Stomach (tissue), 4 donors: ENCODE measurements at regions not wholly inside any gene's neighbourhood (a gene's known extent, or its start where the extent isn't known, plus 50 kb on each side); places are given as distances from the start of the nearest gene placed in this dataset.

ENCODE experiments used
- CTCF ChIP-seq, 7 experiments: fragments of 450-650 bp in 4 of 7; fragments of 200-600 bp in 3 of 7; sonication (generic) in 3 of 7; IDR thresholded peaks; one replicate each; pipeline ENCODE4 v1.5.1; 2016 to 2019; ENCODE audit warnings: antibody characterized with exemption in 7 of 7, control low read depth in 2 of 7, mild to moderate bottlenecking in 1 of 7
- EP300 ChIP-seq: sonication (generic); formaldehyde crosslinking; IDR thresholded peaks from one replicate; pipeline ENCODE4 v1.6.1; 2017; ENCODE audit warnings: antibody characterized with exemption
- POLR2A ChIP-seq, 4 donors: fragments of 450-650 bp; IDR thresholded peaks; one replicate each; pipeline ENCODE4 v1.6.1; 2016; ENCODE audit warnings: antibody characterized with exemption in 4 of 4, control low read depth in 2 of 4, mild to moderate bottlenecking in 1 of 4, moderate library complexity in 1 of 4
- POLR2AphosphoS5 ChIP-seq, 3 donors: sonication (generic); formaldehyde crosslinking; IDR thresholded peaks; one replicate each; pipeline ENCODE4 v1.6.1; 2016; ENCODE audit warnings: antibody characterized with exemption in 3 of 3

GRCh38 chr15:54810496-54810895, 386.2 kb downstream of the RSL24D1 start:
- TF ChIP-seq CTCF (IDR thresholded peaks at IDR 0.05) (no peak), POLR2A (IDR thresholded peaks at IDR 0.05) (no peak), POLR2AphosphoS5 (IDR thresholded peaks at IDR 0.05) (no peak), EP300 (no peak)
